ENCODE measurements at regions not wholly inside any gene's neighbourhood (a gene's known extent, or its start where the extent isn't known, plus 50 kb on each side); places are given as distances from the start of the nearest gene placed in this dataset. TPM values are rescaled to one million over a fixed set of nuclear protein-coding genes. Genes with fewer than 3 reads are reported as not detected.

- TF ChIP-seq EZH2phosphoT487 (IDR thresholded peaks at IDR 0.05; ENCODE audit: low read depth, severe bottlenecking, unreplicated experiment) (no peak), CTCF (IDR thresholded peaks at IDR 0.05; ENCODE audit: poor library complexity) (no peak), EZH2 (IDR thresholded peaks at IDR 0.05; ENCODE audit: borderline replicate concordance) (no peak)
- no peak overlapping the region for H3K27ac ChIP-seq
- H3K36me3 ChIP-seq (replicated peaks; ENCODE audit: insufficient read depth, low read depth), result no peaks in the 10 kb centered on the region
- H3K9me3 ChIP-seq (ENCODE audit: low read depth), result no peaks in the 10 kb centered on the region
- H3K9me2 ChIP-seq (replicated peaks; ENCODE audit: insufficient read depth), result no peaks in the 10 kb centered on the region
- H3K27me3 ChIP-seq, result no peaks in the 10 kb centered on the region
- WGBS (ENCODE audit: low lambda C conversion rate, missing lambda C conversion rate), result 77% methylated on average over 3 of the region's 3 CpGs
- DNase-seq (ENCODE audit: low spot score), result no peak
- H3K79me2 ChIP-seq, result no peaks in the 10 kb centered on the region
- H3K4me3 ChIP-seq, result no peak overlapping the region
- H4K20me1 ChIP-seq (ENCODE audit: insufficient read depth, poor library complexity, severe bottlenecking), result no peaks in the 10 kb centered on the region
- H3K4me2 ChIP-seq, result no peak overlapping the region
- no peaks in the 10 kb centered on the region for H3K4me1 ChIP-seq (ENCODE audit: insufficient read depth)
- H2AFZ ChIP-seq, result no peak overlapping the region
Observed at GRCh38 chr2:212596276-212596675, 57.7 kb upstream of the ERBB4 start.

- Histone ChIP-seq H4K20me1 (ENCODE audit: insufficient read depth, poor library complexity, severe bottlenecking) (no peaks in the 10 kb centered on the region), H3K36me3 (replicated peaks; ENCODE audit: insufficient read depth, low read depth) (no peaks in the 10 kb centered on the region), H3K79me2 (no peaks in the 10 kb centered on the region), H3K27me3 (no peaks in the 10 kb centered on the region), H3K27ac (no peak overlapping the region), H3K4me2 (no peak overlapping the region), H3K4me1 (ENCODE audit: insufficient read depth) (no peaks in the 10 kb centered on the region), H3K9me3 (ENCODE audit: low read depth) (no peaks in the 10 kb centered on the region), H2AFZ (no peak overlapping the region), H3K4me3 (no peak overlapping the region), H3K9me2 (replicated peaks; ENCODE audit: insufficient read depth) (no peaks in the 10 kb centered on the region)
- 36% methylated on average over 3 of the region's 3 CpGs for WGBS (ENCODE audit: low lambda C conversion rate, missing lambda C conversion rate)
- TF ChIP-seq EZH2phosphoT487 (IDR thresholded peaks at IDR 0.05; ENCODE audit: low read depth, severe bottlenecking, unreplicated experiment), result no peak
- no peak for TF ChIP-seq EZH2 (IDR thresholded peaks at IDR 0.05; ENCODE audit: borderline replicate concordance)
- peak; percentile 52 for TF ChIP-seq CTCF (IDR thresholded peaks at IDR 0.05; ENCODE audit: poor library complexity)
- DNase-seq (ENCODE audit: low spot score), result no peak
Observed at GRCh38 chr2:212595036-212595654, 56.5 kb upstream of the ERBB4 start.

GRCh38 chr2:212592695-212593094 is 54.1 kb upstream of the ERBB4 start:
- H4K20me1 ChIP-seq (ENCODE audit: insufficient read depth, poor library complexity, severe bottlenecking), result no peaks in the 10 kb centered on the region
- no peak overlapping the region for H3K27ac ChIP-seq
- TF ChIP-seq EZH2 (IDR thresholded peaks at IDR 0.05; ENCODE audit: borderline replicate concordance) (no peak), EZH2phosphoT487 (IDR thresholded peaks at IDR 0.05; ENCODE audit: low read depth, severe bottlenecking, unreplicated experiment) (no peak), CTCF (IDR thresholded peaks at IDR 0.05; ENCODE audit: poor library complexity) (no peak)
- no peaks in the 10 kb centered on the region for H3K4me1 ChIP-seq (ENCODE audit: insufficient read depth)
- no peaks in the 10 kb centered on the region for H3K79me2 ChIP-seq
- no peak overlapping the region for H2AFZ ChIP-seq
- no peak overlapping the region for H3K4me2 ChIP-seq
- no peaks in the 10 kb centered on the region for H3K27me3 ChIP-seq
- H3K4me3 ChIP-seq, result no peak overlapping the region
- no peak for DNase-seq (ENCODE audit: low spot score)
- no peaks in the 10 kb centered on the region for H3K9me3 ChIP-seq (ENCODE audit: low read depth)
- H3K36me3 ChIP-seq (replicated peaks; ENCODE audit: insufficient read depth, low read depth), result no peaks in the 10 kb centered on the region
- H3K9me2 ChIP-seq (replicated peaks; ENCODE audit: insufficient read depth), result no peaks in the 10 kb centered on the region
- WGBS (ENCODE audit: low lambda C conversion rate, missing lambda C conversion rate), result 71% methylated on average over 1 of the region's 1 CpG

Small RNAs in the stretch of these regions (microRNA-seq; reads per million reads assigned to microRNA genes)
- gene MIR4776-1, result not detected
- not detected for gene MIR4776-2

Small RNAs in the stretch of these regions (small RNA-seq; reads per million reads assigned to genes)
- gene MIR4776-1, result not detected
